Tibial artery (tissue), 4 donors: ENCODE measurements at regions not wholly inside any gene's neighbourhood (a gene's known extent, or its start where the extent isn't known, plus 50 kb on each side); places are given as distances from the start of the nearest gene placed in this dataset.

Experiments used
- DNase-seq, 2 donors: peaks; one replicate each; pipeline ENCODE4 v3.0.0-alpha.2; 2019
- H3K27ac ChIP-seq, 2 donors: fragments of 200-600 bp; sonication (generic) in 1 of 2; 1 replicate in 1 of 2; 2 replicates in 1 of 2; pipeline ENCODE4 v1.5.1; 2018 to 2019; ENCODE audit warnings: mild to moderate bottlenecking in 1 of 2
- H3K27me3 ChIP-seq, 2 donors: fragments of 200-600 bp; sonication (generic) in 1 of 2; one replicate each; pipeline versions ENCODE4 v1.5.1 to v1.6.0; 2016 to 2019
- H3K36me3 ChIP-seq, 3 donors: fragments of 200-600 bp; sonication (generic) in 2 of 3; one replicate each; pipeline ENCODE4 v1.5.1; 2016 to 2019; ENCODE audit warnings: mild to moderate bottlenecking in 2 of 3
- H3K4me1 ChIP-seq, 4 donors: fragments of 200-600 bp; sonication (generic) in 2 of 4; 1 replicate in 3 of 4; 2 replicates in 1 of 4; pipeline ENCODE4 v1.5.1; 2016 to 2019
- H3K4me3 ChIP-seq, 2 donors: fragments of 200-600 bp; sonication (generic) in 1 of 2; 1 replicate in 1 of 2; 2 replicates in 1 of 2; pipeline ENCODE4 v1.5.1; 2018 to 2019; ENCODE audit warnings: mild to moderate bottlenecking in 2 of 2
- H3K9me3 ChIP-seq, 3 donors: fragments of 200-600 bp; sonication (generic) in 1 of 3; one replicate each; pipeline ENCODE4 v1.5.1; 2016 to 2019
- CTCF ChIP-seq, 2 experiments: fragments of 200-600 bp in 1 of 2; fragments of 450-650 bp in 1 of 2; IDR thresholded peaks; one replicate each; pipeline ENCODE4 v1.5.1; 2017 to 2019; ENCODE audit warnings: antibody characterized with exemption in 2 of 2, mild to moderate bottlenecking in 1 of 2, moderate library complexity in 1 of 2
- intact Hi-C: fragments of 100-400 bp; cut with DNase I; formaldehyde crosslinking; loops from one replicate; pipeline ENCODE4 v1.15.0; 2023; ENCODE audit warnings: low total_unique reads

GRCh38 chr2:64750817-64751285 is 97.1 kb upstream of the SERTAD2 start:
- intact Hi-C loops: loop anchor here (2.0 to 5.0 kb wide), 3 partner anchors 16 to 111 kb away; partner anchors contain the start of gene SERTAD2
- peak overlapping the region; percentile 69 to 89 for H3K4me3 ChIP-seq
- DNase-seq: peak; percentile 99 to 100
- H3K27me3 ChIP-seq: no peaks in the 10 kb centered on the region
- no peaks in the 10 kb centered on the region for H3K9me3 ChIP-seq
- no peaks in the 10 kb centered on the region for H3K36me3 ChIP-seq
- H3K27ac ChIP-seq: peak overlapping the region; percentile 95 to 97
- TF ChIP-seq CTCF (IDR thresholded peaks at IDR 0.05): no peak
- H3K4me1 ChIP-seq: peaks cover 0 to 35% (median 20%) of the 10 kb centered on the region in 4 donors

- peak overlapping the region; percentile 95 for H3K27ac ChIP-seq
- peak; percentile 63 to 82 for TF ChIP-seq CTCF (IDR thresholded peaks at IDR 0.05)
- peak overlapping the region; percentile 63 to 74 for H3K4me3 ChIP-seq
- H3K4me1 ChIP-seq: peaks cover 0 to 35% (median 20%) of the 10 kb centered on the region in 4 donors
- DNase-seq: no peak
- intact Hi-C loops: loop anchor here (2.0 to 5.0 kb wide), 3 partner anchors 15 to 111 kb away; partner anchors contain the start of gene SERTAD2
- no peaks in the 10 kb centered on the region for H3K27me3 ChIP-seq
- no peaks in the 10 kb centered on the region for H3K9me3 ChIP-seq
- H3K36me3 ChIP-seq: no peaks in the 10 kb centered on the region
Measured at GRCh38 chr2:64751286-64752260, 97.9 kb upstream of the SERTAD2 start.

- H3K9me3 ChIP-seq: no peaks in the 10 kb centered on the region
- peaks cover 0 to 20% (median 15%) of the 10 kb centered on the region in 4 donors for H3K4me1 ChIP-seq
- H3K4me3 ChIP-seq: no peak overlapping the region
- no peaks in the 10 kb centered on the region for H3K27me3 ChIP-seq
- H3K27ac ChIP-seq: no peak overlapping the region
- TF ChIP-seq CTCF (IDR thresholded peaks at IDR 0.05): no peak
- no peak for DNase-seq
- H3K36me3 ChIP-seq: no peaks in the 10 kb centered on the region
- intact Hi-C loops: loop anchor here (5.0 kb wide), 2 partner anchors 101 to 109 kb away; partner anchors contain the start of gene SERTAD2
Measured at GRCh38 chr2:64753399-64753798, 99.7 kb upstream of the SERTAD2 start.

- H3K27me3 ChIP-seq: no peaks in the 10 kb centered on the region
- TF ChIP-seq CTCF (IDR thresholded peaks at IDR 0.05): no peak
- H3K4me1 ChIP-seq: peaks cover 0 to 8% (median 7%) of the 10 kb centered on the region in 4 donors
- H3K4me3 ChIP-seq: no peak overlapping the region
- H3K27ac ChIP-seq: no peak overlapping the region
- no peaks in the 10 kb centered on the region for H3K36me3 ChIP-seq
- intact Hi-C loops: loop anchor here (5.0 kb wide), 2 partner anchors 102 to 108 kb away; partner anchors contain the start of gene SERTAD2
- DNase-seq: no peak
- H3K9me3 ChIP-seq: no peaks in the 10 kb centered on the region
Measured at GRCh38 chr2:64754570-64754969, 100.9 kb upstream of the SERTAD2 start.

GRCh38 chr2:64757126-64757525 is 103.4 kb upstream of the SERTAD2 start:
- no peak for TF ChIP-seq CTCF (IDR thresholded peaks at IDR 0.05)
- H3K4me1 ChIP-seq: peaks cover 0 to 4% (median 1%) of the 10 kb centered on the region in 4 donors
- H3K27ac ChIP-seq: no peak overlapping the region
- no peak overlapping the region for H3K4me3 ChIP-seq
- intact Hi-C loops: no loop called here
- DNase-seq: no peak
- H3K36me3 ChIP-seq: no peaks in the 10 kb centered on the region
- no peaks in the 10 kb centered on the region for H3K27me3 ChIP-seq
- no peaks in the 10 kb centered on the region for H3K9me3 ChIP-seq
